HFFc6 (cell line): ENCODE measurements at regions not wholly inside any gene's neighbourhood (a gene's known extent, or its start where the extent isn't known, plus 50 kb on each side); places are given as distances from the start of the nearest gene placed in this dataset.

ENCODE experiments used
- DNase-seq: peaks from one replicate; pipeline ENCODE4 v3.0.0-alpha.2; 2018
- H3K27ac Mint-ChIP-seq: 2 replicates; pipeline ENCODE4 v1.8.0; 2020; ENCODE audit warnings: mild to moderate bottlenecking, mixed read lengths
- H3K27me3 Mint-ChIP-seq: 2 replicates; pipeline ENCODE4 v1.8.0; 2021; ENCODE audit warnings: mild to moderate bottlenecking, moderate library complexity, mixed read lengths; ENCODE audit not compliant: insufficient read depth
- H3K36me3 Mint-ChIP-seq: 2 replicates; pipeline ENCODE4 v1.8.0; 2021; ENCODE audit warnings: low read depth, mixed read lengths
- H3K4me1 Mint-ChIP-seq: 2 replicates; pipeline ENCODE4 v1.8.0; 2020; ENCODE audit warnings: low read depth, mixed read lengths
- H3K4me3 Mint-ChIP-seq: 2 replicates; pipeline ENCODE4 v1.8.0; 2020; ENCODE audit warnings: mild to moderate bottlenecking, moderate library complexity, mixed read lengths
- H3K9me3 Mint-ChIP-seq: 2 replicates; pipeline ENCODE4 v1.8.0; 2020; ENCODE audit warnings: mild to moderate bottlenecking, mixed read lengths
- CTCF ChIP-seq: fragments of 200-600 bp; sonication (generic); IDR thresholded peaks from 2 replicates; pipeline ENCODE4 v1.5.0; 2021; ENCODE audit warnings: antibody characterized with exemption, mild to moderate bottlenecking

- Mint-ChIP-seq H3K4me3 (no peak overlapping the region), H3K27me3 (peaks cover 25% of the 10 kb centered on the region), H3K9me3 (no peaks in the 10 kb centered on the region), H3K27ac (no peak overlapping the region), H3K36me3 (no peaks in the 10 kb centered on the region), H3K4me1 (no peaks in the 10 kb centered on the region)
- no peak for TF ChIP-seq CTCF
- DNase-seq = no peak
Measured at GRCh38 chr4:27101561-27101960, 240.9 kb downstream of the STIM2 start.

GRCh38 chr4:27111627-27112026 lies 251.0 kb downstream of the STIM2 start:
- Mint-ChIP-seq H3K36me3 (no peaks in the 10 kb centered on the region), H3K4me1 (no peaks in the 10 kb centered on the region), H3K27ac (no peak overlapping the region), H3K9me3 (no peaks in the 10 kb centered on the region), H3K27me3 (peaks cover 10% of the 10 kb centered on the region), H3K4me3 (no peak overlapping the region)
- DNase-seq = no peak
- TF ChIP-seq CTCF = no peak

GRCh38 chr4:27112587-27112986 lies 251.9 kb downstream of the STIM2 start:
- Mint-ChIP-seq H3K27ac (no peak overlapping the region), H3K27me3 (peaks cover 10% of the 10 kb centered on the region), H3K36me3 (no peaks in the 10 kb centered on the region), H3K4me3 (no peak overlapping the region), H3K4me1 (no peaks in the 10 kb centered on the region), H3K9me3 (no peaks in the 10 kb centered on the region; the same call in 1 of the 2 replicates)
- no peak for DNase-seq
- no peak for TF ChIP-seq CTCF

GRCh38 chr4:27115221-27115620 lies 254.6 kb downstream of the STIM2 start:
- TF ChIP-seq CTCF = no peak
- Mint-ChIP-seq H3K4me1 (no peaks in the 10 kb centered on the region), H3K27ac (no peak overlapping the region), H3K36me3 (no peaks in the 10 kb centered on the region), H3K9me3 (no peaks in the 10 kb centered on the region; the same call in 1 of the 2 replicates), H3K4me3 (no peak overlapping the region), H3K27me3 (peaks cover 4% of the 10 kb centered on the region)
- no peak for DNase-seq

- Mint-ChIP-seq H3K9me3 (no peaks in the 10 kb centered on the region; the same call in 1 of the 2 replicates), H3K27me3 (no peaks in the 10 kb centered on the region; the same call in none of the 2 replicates), H3K36me3 (no peaks in the 10 kb centered on the region), H3K4me3 (no peak overlapping the region), H3K4me1 (no peaks in the 10 kb centered on the region), H3K27ac (no peak overlapping the region)
- no peak for DNase-seq
- no peak for TF ChIP-seq CTCF
Measured at GRCh38 chr4:27117453-27117852, 256.8 kb downstream of the STIM2 start.

GRCh38 chr4:27119239-27119638 lies 258.6 kb downstream of the STIM2 start:
- Mint-ChIP-seq H3K27me3 (peaks cover 2% of the 10 kb centered on the region), H3K4me1 (no peaks in the 10 kb centered on the region), H3K27ac (no peak overlapping the region), H3K9me3 (no peaks in the 10 kb centered on the region; the same call in 1 of the 2 replicates), H3K4me3 (no peak overlapping the region), H3K36me3 (no peaks in the 10 kb centered on the region)
- DNase-seq = no peak
- TF ChIP-seq CTCF = no peak
